AML-193 (cell line): ENCODE measurements at regions not wholly inside any gene's neighbourhood (a gene's known extent, or its start where the extent isn't known, plus 50 kb on each side); places are given as distances from the start of the nearest gene placed in this dataset.
A peak's percentile ranks its signal among the peaks of the same experiment; 100 is the strongest.

ENCODE experiments used
- DNase-seq, 2 experiments: peaks; one replicate each; lab custom pipeline; 2025; lab: John Stamatoyannopoulos, UW

DNA sequence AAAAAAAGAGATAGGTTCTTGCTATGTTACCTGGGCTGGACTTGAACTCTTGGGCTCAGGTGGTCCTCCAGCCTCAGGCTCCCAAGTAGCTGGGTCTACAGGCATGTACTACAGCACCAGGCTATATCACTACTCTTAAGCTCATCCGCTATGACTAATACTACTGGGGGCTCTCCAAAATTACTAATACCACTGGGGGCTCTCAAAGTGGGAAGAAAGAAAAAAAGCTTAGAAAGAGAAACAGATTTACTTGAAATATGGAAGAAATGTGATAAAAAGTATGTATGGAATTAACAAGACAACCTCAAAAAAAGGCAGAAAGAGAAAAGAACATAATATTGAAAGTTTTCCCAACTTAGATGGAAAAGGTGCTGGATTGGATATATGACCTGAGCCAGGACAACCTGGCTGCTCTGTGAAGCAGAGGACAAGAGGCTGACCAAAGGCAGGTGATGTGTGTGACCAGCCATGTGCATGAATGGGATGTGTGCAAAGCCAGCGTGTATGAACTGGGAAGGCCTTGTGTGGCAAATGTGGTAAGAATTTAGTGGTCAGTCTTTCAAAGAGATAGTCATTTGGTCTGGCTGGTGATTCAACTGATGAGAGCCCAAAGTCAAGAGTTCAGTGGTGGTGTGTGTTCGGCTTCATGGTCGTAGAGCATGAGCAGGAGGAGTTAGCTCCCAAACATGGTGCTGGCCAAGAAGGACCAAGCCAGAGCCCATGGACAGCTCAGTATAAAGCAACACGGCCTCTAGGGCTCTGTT, 232.4 kb upstream of the KLF14 start:
- no peak for DNase-seq

DNA sequence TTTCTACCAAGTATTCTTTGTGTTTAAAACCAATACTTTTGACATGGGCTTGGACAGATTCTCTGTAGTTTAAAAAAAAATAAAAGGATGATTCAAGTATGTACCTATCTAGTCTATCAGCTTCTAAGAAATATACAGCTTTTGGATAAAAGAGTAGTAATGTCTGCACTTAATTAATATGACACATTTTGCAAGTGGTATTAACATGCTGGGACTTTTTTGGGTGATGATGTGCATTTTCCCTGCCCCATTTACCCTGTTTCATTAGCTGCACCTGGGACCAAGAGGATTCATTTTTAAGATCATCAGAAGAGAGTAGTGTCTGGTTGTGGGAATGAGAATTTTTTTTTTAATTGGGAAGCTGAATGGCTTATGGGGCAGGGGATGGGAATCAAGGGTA, 236.2 kb upstream of the KLF14 start:
- no peak for DNase-seq

DNA sequence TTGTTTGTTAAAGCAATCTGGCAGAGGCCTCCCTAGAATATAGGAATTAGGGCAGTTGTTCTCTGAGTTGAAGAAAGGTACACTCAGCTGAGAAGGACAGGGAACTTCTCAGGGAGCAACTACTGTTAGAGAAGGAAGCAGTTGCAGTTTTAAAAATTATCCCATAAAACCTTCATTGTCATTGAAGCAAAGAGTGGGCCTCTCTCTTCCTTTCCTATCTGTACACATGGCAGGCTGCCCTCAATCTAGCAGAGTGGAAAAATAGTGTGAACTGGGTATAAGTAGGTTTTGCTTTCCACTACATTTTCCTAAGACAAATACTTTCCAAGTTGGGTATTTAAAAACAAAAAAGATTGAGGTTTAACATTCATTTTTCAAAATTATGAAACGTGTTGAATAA, 236.7 kb upstream of the KLF14 start:
- DNase-seq, result no peak

DNA sequence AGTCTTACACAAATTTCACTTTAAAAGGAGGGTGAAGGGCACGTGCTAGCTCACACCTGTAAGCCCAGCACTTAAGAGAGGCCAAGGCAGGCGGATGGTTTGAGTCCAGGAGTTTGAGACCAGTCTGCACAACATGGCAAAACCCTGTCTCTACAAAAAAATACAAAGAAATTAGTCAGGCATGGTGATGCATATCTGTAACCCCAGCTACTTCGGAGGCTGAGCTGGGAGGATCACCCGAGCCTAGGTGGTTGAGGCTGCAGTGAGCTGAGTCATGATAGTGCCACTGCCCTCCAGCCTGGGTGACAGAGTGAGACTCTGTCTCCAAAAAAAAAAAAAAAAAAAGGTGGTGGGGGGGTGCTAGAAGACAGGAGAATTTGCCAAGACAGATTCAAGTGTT, 237.3 kb upstream of the KLF14 start:
- no peak for DNase-seq

DNA sequence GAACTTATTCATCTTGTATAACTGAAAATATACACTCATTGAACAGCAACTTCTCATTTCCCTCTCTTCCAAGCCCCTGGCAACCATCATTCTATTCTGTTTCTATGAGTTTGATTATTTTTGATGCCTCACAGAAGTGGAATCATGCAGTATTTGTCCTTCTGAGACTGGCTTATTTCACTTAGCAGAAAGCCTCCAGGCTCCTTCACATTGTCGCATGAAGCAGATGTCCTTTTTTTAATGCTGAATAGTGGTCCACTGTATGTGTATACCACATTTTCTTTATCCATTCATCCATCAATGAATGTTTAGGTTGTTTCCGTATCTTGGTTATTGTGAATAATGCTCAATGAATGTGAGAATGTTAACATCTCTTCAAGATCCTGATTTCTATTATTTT, 238.2 kb upstream of the KLF14 start:
- no peak for DNase-seq

DNA sequence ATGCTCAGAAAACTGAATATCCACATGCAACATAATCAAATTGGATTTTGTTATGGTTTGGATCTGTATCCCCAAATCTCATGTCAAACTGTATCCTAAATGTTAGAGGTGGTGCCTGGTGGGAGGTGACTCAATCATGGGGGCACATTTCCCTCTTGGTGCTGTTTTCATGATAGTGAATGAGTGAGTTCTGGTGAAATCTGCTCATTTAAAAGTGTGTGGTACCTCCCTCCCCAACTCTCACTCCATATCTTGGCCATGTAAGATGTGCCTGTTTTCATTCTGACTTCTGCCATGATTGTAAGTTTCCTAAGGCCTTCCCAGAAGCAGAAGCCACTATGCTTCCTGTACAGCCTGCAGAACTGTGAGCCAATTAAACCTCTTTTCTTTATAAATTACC, 239.6 kb upstream of the KLF14 start:
- no peak for DNase-seq

DNA sequence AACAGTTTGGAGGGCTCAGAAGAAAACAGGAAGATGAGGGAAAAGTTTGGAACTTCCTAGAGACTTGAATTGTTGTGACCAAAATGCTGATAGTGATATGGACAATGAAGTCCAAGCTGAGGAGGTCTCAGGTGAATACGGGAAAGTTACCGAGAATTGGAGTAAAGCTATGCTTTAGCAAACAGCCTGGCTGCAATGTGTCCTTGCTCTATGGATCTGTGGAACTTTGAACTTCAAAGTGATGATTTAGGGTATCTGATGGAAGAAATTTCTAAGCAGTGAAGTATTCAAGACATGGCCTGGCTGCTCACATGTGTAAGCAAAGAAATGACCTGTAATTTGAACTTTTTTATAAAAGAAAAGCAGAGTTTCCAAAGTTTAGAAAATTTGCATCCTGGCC, 240.2 kb upstream of the KLF14 start:
- no peak for DNase-seq

DNA sequence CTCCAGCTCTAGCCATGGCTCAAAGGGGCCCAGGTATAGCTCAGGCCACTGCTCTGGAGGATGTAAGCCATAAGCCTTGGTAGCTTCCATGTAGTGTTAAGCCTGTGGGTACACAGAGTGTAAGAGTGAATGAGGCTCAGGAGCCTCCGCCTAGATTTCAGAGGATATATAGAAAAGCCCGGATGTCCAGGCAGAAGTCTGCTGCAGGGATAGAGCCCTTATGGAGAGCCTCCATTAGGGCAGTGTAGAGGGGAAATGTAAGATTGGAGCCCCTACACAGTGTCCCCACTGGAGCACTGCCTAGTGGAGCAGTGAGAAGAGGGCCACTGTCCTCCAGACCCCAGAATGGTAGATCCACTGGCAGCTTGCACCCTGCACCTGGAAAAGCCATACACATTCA, 240.8 kb upstream of the KLF14 start:
- no peak for DNase-seq

DNA sequence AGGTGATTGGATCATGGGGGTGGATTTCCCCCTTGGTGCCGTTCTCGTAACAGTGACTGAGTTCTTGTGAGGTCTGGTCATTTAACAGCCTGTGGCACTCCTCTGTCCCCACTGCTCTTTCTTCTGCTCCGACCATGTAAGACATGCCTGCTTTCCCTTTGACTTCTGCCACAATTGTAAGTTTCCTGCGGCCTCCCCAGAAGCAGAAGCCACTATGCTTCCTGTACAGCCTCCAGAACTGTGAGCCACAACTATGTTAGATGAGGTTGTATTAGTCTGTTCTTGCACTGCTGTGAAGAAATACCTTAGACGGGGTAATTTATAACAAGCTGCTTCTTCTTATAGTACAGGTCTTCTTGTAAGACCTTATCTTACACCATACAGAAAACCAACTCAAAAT, 241.7 kb upstream of the KLF14 start:
- DNase-seq, result no peak

DNA sequence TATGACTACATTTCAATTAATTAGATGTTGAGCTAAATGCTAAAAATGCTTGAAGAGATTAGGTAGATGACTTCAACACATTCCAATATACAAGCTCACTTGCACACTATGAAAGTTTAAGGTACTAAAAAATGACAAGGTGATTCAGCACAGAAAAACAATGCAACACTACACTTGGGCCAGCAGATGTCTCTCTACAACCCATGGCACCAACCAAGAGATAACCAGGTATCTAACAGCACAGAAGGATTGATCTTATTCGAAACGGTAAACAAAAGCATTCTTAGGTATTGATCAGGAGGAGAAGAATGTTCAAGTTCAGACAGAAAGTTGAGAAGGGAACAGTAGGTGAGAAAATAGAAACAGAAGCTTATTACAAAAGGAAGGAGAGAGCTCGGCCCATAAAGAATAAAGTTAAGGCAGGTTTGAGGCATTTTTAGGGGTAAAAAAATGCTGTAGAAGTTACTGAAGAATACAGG, 248.2 kb upstream of the KLF14 start:
- peak; percentile 45 to 51 for DNase-seq

DNA sequence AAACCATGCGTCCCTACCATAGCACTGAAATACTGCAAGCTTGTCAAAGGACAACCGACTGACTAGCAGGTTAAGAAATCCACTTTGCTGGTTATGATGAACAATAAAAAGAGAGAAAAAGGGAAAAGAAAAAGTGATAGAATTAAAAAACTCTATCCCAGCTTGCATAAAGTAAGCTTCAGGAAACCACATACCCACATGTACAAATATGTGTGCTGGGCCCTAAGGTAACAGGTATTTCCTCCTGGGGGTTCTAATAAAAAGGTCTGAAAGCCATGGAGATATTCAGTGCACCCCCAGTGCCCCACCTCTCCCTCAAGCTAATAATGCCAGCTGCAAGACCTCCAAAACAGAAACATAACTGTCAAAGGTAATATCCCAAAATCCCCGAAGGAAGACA, 248.6 kb upstream of the KLF14 start:
- no peak for DNase-seq

DNA sequence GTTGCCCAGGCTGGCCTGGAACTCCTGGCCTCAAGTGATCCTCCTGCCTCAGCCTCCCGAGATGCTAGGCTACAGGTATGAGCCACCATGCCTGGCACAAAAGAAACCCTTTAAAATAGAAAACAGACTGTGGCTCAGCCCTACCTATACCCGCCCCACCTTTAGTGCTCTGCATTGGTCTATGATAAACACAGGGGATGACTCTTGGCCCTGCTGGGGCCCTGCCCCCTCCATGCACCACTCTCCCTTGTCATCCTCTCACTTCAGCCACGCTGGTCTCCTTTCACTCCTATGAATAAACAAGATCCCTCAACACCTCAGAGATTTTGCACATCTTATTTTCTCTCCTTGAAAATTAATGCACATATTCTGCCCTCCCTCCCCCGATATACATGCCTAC, 251.4 kb upstream of the KLF14 start:
- DNase-seq, result no peak

DNA sequence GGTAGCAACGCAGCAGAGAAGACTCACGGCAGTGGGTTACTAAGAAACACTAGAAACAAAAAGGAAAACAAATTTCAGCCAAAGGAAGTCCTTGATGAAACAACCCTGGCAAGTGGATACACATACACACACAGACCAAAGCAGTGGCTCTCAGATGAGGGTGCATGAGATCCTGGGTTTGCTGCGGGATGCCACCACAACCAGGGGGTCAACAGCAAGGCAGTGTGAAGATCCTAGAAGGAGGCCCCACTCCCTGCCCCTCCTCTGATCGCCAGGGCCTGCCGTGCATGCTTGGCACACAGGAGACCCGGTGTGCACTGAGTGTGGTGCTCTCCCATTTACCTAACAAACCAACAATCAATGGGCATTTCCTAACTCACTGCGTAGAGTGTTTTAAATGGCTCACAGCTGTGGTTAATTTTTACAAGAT, 252.3 kb upstream of the KLF14 start:
- no peak for DNase-seq

DNA sequence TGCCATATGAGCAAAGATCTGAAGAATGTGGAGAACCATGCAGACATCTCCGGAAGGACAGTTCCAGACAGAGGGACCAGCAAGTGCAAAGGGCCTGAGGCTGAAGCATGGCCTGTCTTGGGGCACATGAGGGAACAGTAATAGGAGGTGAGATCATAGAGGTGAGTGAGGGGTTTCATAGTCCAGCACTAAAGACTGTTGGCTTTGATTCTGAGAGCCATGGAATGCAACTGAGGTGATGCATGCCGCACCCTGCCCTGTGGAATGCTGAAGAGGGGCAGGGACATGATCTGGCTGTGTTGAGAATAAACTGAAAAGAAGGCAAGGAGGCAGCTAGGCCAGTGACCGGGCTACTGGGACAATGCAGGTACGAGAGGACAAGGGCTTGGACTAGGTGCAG, 253.1 kb upstream of the KLF14 start:
- DNase-seq, result no peak

DNA sequence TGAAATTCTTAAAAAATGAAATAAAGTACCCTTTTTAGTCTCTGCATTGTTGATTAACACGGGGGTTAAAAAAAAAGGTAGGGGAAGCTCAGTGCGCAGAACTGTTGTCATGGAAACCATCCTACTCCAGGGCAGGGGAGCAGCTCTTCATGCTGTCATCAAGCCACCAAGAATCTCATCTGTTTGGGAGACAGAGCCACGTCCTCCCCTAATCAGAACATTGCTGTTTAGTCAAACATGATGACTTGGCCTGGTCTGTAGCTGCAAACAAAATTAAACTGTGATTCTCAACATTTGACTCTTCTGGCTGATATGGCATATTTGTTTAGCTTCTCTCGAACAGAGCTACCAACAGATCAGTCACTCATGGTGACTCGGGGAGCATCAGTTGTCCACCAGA, 254.4 kb upstream of the KLF14 start:
- DNase-seq, result no peak

DNA sequence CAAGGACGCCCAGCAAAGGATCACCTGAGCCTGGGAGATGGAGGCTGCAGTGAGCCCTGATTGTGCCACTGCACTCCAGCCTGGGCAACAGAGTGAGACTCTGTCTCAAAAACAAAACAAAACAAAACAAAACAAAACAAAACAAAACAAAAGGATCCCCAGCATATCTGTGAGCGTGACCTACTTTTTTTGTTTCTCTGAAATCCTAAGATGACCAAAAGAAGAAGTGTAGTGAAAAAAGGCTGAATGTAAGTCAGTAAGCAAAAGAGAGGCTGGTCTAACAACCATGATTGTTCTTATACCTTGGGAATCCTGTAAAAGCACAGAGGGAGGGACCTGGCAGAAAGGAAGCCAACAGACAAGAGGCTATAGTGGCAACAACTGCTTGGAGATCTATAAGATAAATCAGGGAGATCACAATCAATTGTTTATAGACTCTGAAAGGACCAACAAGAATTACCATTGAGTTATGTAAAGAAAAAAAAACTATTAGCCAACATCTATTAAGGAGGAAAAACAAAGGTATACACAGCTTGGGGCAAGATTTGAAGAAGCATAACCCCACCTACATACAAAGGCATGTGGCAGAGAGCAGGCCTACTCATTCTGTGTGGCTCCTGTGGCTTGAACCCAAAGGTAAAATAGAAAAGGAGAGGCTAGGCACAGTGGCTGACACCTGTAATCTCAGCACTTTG, 255.2 kb upstream of the KLF14 start:
- no peak for DNase-seq

DNA sequence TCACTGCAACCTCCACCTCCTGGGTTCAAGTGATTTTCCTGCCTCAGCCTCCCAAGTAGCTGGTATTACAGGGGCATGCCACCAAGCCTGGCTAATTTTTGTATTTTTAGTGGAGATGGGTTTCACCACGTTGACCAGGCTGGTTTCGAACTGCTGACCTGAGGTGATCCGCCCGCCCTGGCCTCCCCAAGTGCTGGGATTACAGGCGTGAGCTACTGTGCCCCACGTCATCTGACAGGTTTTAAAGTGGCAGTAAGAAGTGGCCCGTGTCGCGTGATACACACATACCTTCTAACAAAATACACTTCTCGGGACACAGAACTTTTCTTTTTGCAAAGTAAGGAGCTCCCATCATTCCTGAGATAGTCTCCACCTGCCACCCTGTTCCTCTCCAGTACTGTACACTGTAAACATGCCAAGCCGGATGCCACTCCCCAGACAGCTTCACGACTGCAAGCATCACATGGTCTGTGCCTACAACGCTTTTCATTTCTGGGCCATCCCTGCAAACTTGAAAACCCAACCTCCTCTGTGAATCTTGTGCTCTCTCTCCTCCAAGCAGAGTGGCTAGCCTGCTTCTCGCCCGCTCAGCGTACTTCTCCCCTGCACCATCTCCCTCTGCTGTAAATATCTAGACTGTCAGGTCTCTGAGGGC, 256.3 kb upstream of the KLF14 start:
- no peak for DNase-seq

DNA sequence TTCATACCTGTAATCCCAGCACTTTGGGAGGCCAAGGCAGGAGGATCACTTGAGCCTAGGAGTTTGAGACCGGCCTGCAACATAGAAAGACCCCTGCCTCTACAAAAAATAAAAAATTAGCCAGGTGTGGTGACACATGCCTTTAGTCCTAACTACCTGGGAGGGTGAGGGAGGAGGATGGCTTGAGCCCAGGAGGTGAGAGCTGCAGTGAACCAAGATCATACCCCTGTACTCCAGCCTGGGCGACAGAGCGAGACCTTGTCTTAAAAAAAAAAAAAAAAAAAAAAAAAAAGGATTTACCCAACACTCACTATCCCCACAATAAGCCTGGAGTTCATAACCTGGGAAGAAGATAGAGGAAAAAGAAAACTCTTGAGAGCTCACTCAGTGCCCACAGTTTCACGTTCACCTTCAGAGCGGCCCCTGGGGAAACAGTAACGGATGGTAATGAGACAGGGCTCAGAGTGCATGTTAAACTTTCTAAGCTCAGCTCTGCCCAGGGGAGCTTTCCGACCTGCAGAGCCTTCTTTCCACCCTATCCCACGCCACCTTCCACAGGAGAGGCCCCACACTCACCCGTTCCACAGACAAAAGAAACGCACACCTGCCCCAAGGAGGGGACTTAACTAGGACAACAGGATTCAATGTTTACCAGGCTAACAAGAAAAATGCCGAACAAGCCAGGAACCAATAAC, 259.8 kb upstream of the KLF14 start:
- DNase-seq, result no peak

DNA sequence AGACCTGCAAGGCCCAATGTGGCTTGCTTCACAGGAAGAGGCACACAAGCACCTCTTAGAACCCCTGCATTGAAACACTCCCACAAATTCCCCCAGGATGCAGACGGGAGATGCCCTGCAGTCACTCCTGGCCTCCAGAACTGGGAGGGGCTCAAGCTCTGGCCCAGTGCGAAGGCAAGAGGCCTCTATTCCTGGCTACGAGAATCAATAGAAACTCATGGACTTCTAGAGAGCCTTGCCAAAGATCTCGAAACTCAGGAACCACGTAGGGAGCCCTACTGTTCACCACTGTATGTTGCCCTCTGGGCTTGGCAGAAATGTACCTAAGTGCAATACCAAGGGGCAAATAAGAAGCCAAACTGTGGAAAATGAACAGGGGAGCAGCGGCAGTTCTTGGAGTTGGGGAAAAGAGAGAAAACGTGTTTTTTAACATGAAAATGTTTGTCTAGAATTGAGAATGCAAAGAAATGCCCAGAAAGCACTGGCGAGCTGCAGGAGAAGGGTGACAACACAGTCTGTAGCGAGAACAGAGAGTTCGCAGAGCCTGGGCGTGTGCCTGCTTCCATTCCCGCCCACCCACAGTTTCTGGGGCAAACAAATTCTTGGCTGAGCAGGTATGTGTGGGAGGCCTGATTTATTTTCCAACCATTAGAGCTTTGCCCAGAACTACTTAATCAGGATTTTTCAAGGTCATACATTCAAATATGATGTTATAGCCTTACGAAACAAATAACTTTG, 260.5 kb upstream of the KLF14 start:
- DNase-seq, result no peak

DNA sequence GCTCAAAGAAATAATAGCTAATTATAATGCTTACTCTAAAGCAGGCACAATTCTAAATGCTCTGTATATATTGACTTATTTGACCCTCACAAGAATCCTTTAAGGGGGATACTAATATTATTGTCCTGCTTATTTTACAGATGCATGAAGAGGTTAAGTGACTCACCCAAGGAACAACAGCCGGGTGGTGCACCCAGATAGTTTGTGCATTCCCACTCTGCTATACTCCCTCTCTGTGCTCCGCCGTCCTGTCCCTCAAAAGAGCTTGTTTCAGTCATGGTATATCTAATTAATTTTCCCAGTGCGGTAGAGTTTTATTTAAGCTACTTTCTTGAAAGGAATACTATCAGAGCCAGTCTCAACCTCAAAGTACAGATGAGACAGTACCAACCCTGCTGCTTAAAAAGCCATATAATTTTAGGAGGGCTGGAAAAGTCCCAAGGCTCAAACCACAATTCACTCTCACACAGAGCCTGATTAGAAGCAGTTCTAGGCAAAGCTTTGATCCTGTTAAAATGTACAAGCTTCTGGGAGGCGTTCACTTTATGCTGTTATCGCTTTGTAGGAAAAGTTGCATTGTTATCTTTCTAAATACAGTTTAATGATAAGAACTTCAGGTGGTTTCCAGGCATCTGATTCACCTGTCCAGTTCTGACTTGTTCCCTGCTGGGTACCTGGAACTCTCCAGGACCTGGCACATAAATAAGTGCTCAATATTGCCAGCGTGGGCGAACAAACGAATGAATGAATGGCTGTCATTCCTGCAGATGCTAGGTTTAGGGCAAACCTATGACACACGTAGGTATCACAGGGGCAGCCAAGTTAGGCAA, 261.5 kb upstream of the KLF14 start:
- no peak for DNase-seq
